ENCODE measurements at regions not wholly inside any gene's neighbourhood (a gene's known extent, or its start where the extent isn't known, plus 50 kb on each side); places are given as distances from the start of the nearest gene placed in this dataset.

DNA sequence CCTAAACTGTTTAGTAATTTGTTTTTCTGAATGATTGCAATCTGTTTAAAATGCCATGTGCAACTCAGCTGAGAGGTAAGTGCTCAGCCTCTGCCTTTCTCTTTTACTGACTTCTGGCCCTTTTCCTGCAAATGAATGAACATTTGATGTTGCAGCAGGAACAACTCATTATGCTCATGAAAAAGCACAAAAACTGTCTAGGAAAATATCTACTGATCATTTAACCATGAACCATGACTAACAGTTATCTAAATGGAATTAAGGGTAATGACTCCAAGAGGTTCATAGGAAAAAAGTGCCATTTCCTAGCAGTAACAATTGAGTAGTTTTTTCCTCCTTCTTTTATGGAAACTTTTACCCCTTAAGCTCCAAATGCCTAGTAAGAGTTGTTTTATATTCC is 70.6 kb upstream of the ANKH start:
- TF ChIP-seq, protein P1, sequence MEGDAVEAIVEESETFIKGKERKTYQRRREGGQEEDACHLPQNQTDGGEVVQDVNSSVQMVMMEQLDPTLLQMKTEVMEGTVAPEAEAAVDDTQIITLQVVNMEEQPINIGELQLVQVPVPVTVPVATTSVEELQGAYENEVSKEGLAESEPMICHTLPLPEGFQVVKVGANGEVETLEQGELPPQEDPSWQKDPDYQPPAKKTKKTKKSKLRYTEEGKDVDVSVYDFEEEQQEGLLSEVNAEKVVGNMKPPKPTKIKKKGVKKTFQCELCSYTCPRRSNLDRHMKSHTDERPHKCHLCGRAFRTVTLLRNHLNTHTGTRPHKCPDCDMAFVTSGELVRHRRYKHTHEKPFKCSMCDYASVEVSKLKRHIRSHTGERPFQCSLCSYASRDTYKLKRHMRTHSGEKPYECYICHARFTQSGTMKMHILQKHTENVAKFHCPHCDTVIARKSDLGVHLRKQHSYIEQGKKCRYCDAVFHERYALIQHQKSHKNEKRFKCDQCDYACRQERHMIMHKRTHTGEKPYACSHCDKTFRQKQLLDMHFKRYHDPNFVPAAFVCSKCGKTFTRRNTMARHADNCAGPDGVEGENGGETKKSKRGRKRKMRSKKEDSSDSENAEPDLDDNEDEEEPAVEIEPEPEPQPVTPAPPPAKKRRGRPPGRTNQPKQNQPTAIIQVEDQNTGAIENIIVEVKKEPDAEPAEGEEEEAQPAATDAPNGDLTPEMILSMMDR (optimal IDR thresholded peaks at IDR 0.05 in 1 of 3, IDR thresholded peaks at IDR 0.05 in 1 of 3, conservative IDR thresholded peaks at IDR 0.05 in 1 of 3; ENCODE audit: extremely low read depth in 1 of 3, insufficient read depth in 2 of 3, low read length in 3 of 3) = no peak
- no peak for TF ChIP-seq EZH2 (IDR thresholded peaks at IDR 0.05; ENCODE audit: low read length)
